ENCODE measurements at regions not wholly inside any gene's neighbourhood (a gene's known extent, or its start where the extent isn't known, plus 50 kb on each side); places are given as distances from the start of the nearest gene placed in this dataset.

GRCh38 chr10:113368666-113369364, 184.0 kb upstream of the HABP2 start:
- DNase-seq: no peak

- DNase-seq: no peak
Measured at GRCh38 chr10:113369365-113369694, 183.5 kb upstream of the HABP2 start.

GRCh38 chr10:113376428-113376827, 176.4 kb upstream of the HABP2 start:
- no peak for DNase-seq

GRCh38 chr10:113379091-113379490, 173.8 kb upstream of the HABP2 start:
- DNase-seq: no peak

- DNase-seq: no peak
Measured at GRCh38 chr10:113381416-113381815, 171.4 kb upstream of the HABP2 start.

- DNase-seq: no peak
Measured at GRCh38 chr10:113381981-113382509, 170.8 kb upstream of the HABP2 start.

- no peak for DNase-seq
Measured at GRCh38 chr10:113382691-113383090, 170.2 kb upstream of the HABP2 start.

- DNase-seq: no peak
Measured at GRCh38 chr10:113384181-113384580, 168.7 kb upstream of the HABP2 start.

- peak; percentile 86 for DNase-seq
Measured at GRCh38 chr10:113385021-113385999, 167.5 kb upstream of the HABP2 start.

- no peak for DNase-seq
Measured at GRCh38 chr10:113386005-113386404, 166.8 kb upstream of the HABP2 start.

GRCh38 chr10:113389969-113390368, 162.9 kb upstream of the HABP2 start:
- no peak for DNase-seq

- DNase-seq: no peak
Measured at GRCh38 chr10:113390896-113391295, 162.0 kb upstream of the HABP2 start.

GRCh38 chr10:113397047-113397446, 155.8 kb upstream of the HABP2 start:
- no peak for DNase-seq

- no peak for DNase-seq
Measured at GRCh38 chr10:113399065-113399464, 153.8 kb upstream of the HABP2 start.

- DNase-seq: no peak
Measured at GRCh38 chr10:113402602-113403001, 150.3 kb upstream of the HABP2 start.

- no peak for DNase-seq
Measured at GRCh38 chr10:113407218-113407617, 145.6 kb upstream of the HABP2 start.

- DNase-seq: peak; percentile 68
Measured at GRCh38 chr10:113409175-113409574, 143.7 kb upstream of the HABP2 start.

- no peak for DNase-seq
Measured at GRCh38 chr10:113410618-113411017, 142.2 kb upstream of the HABP2 start.

- DNase-seq: no peak
Measured at GRCh38 chr10:113411456-113411855, 141.4 kb upstream of the HABP2 start.

GRCh38 chr10:113412161-113412560, 140.7 kb upstream of the HABP2 start:
- no peak for DNase-seq

GRCh38 chr10:113414543-113414942, 138.3 kb upstream of the HABP2 start:
- DNase-seq: no peak

- no peak for DNase-seq
Measured at GRCh38 chr10:113415246-113415645, 137.6 kb upstream of the HABP2 start.

- no peak for DNase-seq
Measured at GRCh38 chr10:113420057-113420732, 132.7 kb upstream of the HABP2 start.
